GM23248 (cell line): ENCODE measurements at regions not wholly inside any gene's neighbourhood (a gene's known extent, or its start where the extent isn't known, plus 50 kb on each side); places are given as distances from the start of the nearest gene placed in this dataset.

ENCODE experiments used
- EZH2 ChIP-seq: fragments of 200-600 bp; sonication (generic); IDR thresholded peaks from 2 replicates; pipeline ENCODE4 v1.6.1; 2018; ENCODE audit warnings: antibody characterized with exemption, mild to moderate bottlenecking; ENCODE audit not compliant: insufficient read depth, poor library complexity, severe bottlenecking
- EZH2phosphoT487 ChIP-seq: fragments of 200-600 bp; sonication (generic); IDR thresholded peaks from 2 replicates; pipeline ENCODE4 v1.6.1; 2018; ENCODE audit warnings: antibody characterized with exemption, moderate library complexity, mild to moderate bottlenecking, low read depth; ENCODE audit not compliant: insufficient read depth

- TF ChIP-seq EZH2: no peak
- no peak for TF ChIP-seq EZH2phosphoT487
Observed at GRCh38 chr3:177916461-177916860, 619.8 kb upstream of the KCNMB2 start.
